Prostate gland (tissue), 2 donors: ENCODE measurements at regions not wholly inside any gene's neighbourhood (a gene's known extent, or its start where the extent isn't known, plus 50 kb on each side); places are given as distances from the start of the nearest gene placed in this dataset.

Experiments used
- DNase-seq: peaks from one replicate; pipeline ENCODE4 v3.0.0-alpha.2; 2019; ENCODE audit warnings: low spot score
- H3K27ac ChIP-seq, 2 donors: fragments of 200-600 bp; sonication (generic); 2 replicates each; pipeline ENCODE4 v1.5.1; 2017 to 2019
- H3K27me3 ChIP-seq: fragments of 200-600 bp; sonication (generic); replicated peaks from 2 replicates; pipeline ENCODE4 v1.5.1; 2019; ENCODE audit not compliant: insufficient read depth
- H3K36me3 ChIP-seq, 2 donors: fragments of 200-600 bp; sonication (generic); 1 replicate in 1 of 2; 2 replicates in 1 of 2; pipeline versions ENCODE4 v1.5.1 to v1.8.1; 2017 to 2019
- H3K4me1 ChIP-seq: fragments of 200-600 bp; sonication (generic); replicated peaks from 2 replicates; pipeline ENCODE4 v1.5.1; 2019
- H3K4me3 ChIP-seq, 2 donors: fragments of 200-600 bp; sonication (generic); 2 replicates each; pipeline ENCODE4 v1.5.1; 2017 to 2019
- H3K9me3 ChIP-seq: fragments of 200-600 bp; sonication (generic); 2 replicates; pipeline ENCODE4 v1.5.1; 2017
- POLR2A ChIP-seq: fragments of 450-650 bp; IDR thresholded peaks from one replicate; pipeline ENCODE4 v1.6.1; 2016; ENCODE audit warnings: antibody characterized with exemption, mild to moderate bottlenecking
- POLR2AphosphoS5 ChIP-seq: sonication (generic); formaldehyde crosslinking; IDR thresholded peaks from one replicate; pipeline ENCODE4 v1.6.1; 2017; ENCODE audit warnings: antibody characterized with exemption
- WGBS: methylation state at CpG from one replicate; pipeline ENCODE4 v1.1.5; 2018; 5-methylcytosine and 5-hydroxymethylcytosine counted together
- intact Hi-C: fragments of 100-400 bp; cut with DNase I; formaldehyde crosslinking; loops from one replicate; pipeline ENCODE4 v1.14.2; 2022
- TF ChIP-seq, protein P1 (sequence below), 4 experiments: fragments of 200-600 bp in 2 of 4; fragments of 450-650 bp in 2 of 4; sonication (generic) in 2 of 4; IDR thresholded peaks; 1 replicate in 3 of 4; 2 replicates in 1 of 4; pipeline ENCODE4 v1.5.1; 2016 to 2019; ENCODE audit warnings: antibody characterized with exemption in 4 of 4, mild to moderate bottlenecking in 2 of 4, moderate library complexity in 2 of 4

DNA sequence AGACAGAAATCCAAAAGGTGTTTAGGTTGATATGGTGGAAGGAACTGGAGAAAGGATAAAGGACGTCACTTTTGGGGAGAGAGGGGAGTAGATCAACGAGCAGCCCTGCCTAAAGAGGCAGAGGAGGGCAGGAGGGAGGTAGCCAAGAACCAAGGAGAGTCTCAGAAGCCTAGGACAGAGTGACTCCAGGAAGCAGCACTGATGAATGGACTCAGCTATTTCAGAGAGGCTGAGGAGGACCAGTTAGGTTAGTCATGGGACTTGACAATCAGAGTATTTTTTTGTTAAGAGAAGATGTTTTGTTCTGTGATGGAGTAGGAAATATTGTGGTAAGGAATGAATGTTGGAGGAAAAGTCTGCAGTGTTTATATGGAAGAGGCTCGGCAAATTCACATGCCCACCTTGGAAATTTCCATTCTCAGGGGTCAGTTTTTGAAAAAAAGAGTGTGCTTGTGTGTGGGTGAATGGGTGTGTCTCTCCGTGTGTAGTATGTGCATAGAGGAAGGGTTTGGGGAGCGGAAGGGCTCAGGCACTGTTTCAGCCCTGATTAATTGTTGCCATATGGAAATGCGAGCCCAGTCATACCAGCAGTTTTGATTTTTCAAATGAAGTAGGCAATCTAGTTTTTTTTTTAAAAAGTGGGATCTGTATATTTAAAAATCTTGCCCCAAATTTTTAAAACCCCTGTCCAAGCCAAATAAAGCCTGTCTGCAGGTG is 303.6 kb downstream of the SAMD5 start:
- H3K27me3 ChIP-seq: no peaks in the 10 kb centered on the region
- no peaks in the 10 kb centered on the region for H3K4me1 ChIP-seq
- no peak overlapping the region for H3K27ac ChIP-seq
- no peak overlapping the region for H3K4me3 ChIP-seq
- intact Hi-C loops: no loop called here
- 82% methylated on average over 6 of the region's 6 CpGs for WGBS
- no peaks in the 10 kb centered on the region for H3K9me3 ChIP-seq
- no peaks in the 10 kb centered on the region for H3K36me3 ChIP-seq
- no peak for TF ChIP-seq POLR2A
- TF ChIP-seq, protein P1, sequence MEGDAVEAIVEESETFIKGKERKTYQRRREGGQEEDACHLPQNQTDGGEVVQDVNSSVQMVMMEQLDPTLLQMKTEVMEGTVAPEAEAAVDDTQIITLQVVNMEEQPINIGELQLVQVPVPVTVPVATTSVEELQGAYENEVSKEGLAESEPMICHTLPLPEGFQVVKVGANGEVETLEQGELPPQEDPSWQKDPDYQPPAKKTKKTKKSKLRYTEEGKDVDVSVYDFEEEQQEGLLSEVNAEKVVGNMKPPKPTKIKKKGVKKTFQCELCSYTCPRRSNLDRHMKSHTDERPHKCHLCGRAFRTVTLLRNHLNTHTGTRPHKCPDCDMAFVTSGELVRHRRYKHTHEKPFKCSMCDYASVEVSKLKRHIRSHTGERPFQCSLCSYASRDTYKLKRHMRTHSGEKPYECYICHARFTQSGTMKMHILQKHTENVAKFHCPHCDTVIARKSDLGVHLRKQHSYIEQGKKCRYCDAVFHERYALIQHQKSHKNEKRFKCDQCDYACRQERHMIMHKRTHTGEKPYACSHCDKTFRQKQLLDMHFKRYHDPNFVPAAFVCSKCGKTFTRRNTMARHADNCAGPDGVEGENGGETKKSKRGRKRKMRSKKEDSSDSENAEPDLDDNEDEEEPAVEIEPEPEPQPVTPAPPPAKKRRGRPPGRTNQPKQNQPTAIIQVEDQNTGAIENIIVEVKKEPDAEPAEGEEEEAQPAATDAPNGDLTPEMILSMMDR (IDR thresholded peaks at IDR 0.05): no peak
- TF ChIP-seq POLR2AphosphoS5: no peak
- DNase-seq: no peak

DNA sequence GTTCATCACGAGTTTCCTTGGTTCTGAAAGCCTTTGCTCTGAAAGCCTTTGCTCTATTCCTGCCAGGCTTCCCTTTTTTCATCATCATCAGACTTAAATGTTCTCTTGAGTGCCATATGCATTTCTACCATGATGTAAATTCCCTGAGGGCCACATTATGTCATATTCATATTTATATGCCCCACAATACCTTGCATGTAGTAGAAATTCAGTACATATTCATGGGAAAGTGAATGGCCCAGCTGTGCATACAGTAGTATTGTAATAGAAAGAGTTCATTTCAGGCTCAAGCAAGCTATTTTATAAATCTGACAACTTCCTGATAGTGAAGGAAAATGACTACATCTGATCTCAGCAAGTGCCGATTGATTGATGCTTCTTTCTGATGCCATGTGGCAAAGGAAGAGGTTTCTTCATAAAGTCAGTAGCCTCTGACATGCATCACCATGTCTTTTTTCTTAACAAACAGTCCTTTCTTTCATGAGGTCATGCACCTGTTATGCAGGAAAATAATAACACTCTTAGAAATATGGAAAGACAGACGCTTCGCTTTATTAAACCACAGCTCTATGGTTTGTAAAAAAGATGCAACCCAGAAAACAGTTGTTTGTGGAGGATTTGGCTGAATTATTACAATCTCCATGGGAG is 308.7 kb downstream of the SAMD5 start:
- H3K36me3 ChIP-seq: no peaks in the 10 kb centered on the region
- no peak for DNase-seq
- H3K4me3 ChIP-seq: no peak overlapping the region
- H3K27me3 ChIP-seq: no peaks in the 10 kb centered on the region
- H3K9me3 ChIP-seq: no peaks in the 10 kb centered on the region
- TF ChIP-seq POLR2A (no peak), POLR2AphosphoS5 (no peak)
- TF ChIP-seq, protein P1 (IDR thresholded peaks at IDR 0.05): no peak
- H3K27ac ChIP-seq: no peak overlapping the region
- intact Hi-C loops: no loop called here
- 75% methylated on average over 4 of the region's 4 CpGs for WGBS
- no peaks in the 10 kb centered on the region for H3K4me1 ChIP-seq

DNA sequence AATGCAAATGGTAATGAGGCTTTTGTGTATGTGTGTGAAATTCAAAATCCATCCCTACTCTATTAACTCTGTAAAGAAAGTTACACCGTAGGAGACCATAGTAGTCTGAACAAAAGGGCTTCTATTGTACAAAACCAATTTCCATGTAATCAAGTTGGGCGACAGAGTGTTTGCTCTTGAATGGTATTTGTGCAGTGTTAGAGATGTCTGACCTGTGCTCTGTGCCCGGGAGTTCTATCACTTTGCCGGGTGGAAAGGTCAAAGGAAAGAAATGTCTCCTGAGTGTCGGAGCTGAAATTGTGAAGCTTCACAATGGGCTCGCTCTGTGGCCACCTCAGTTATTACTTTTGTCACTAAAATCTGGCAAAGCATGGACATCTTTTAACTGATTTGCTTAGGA is 312.0 kb downstream of the SAMD5 start:
- Histone ChIP-seq H3K27ac (no peak overlapping the region), H3K4me1 (no peaks in the 10 kb centered on the region), H3K27me3 (no peaks in the 10 kb centered on the region), H3K36me3 (no peaks in the 10 kb centered on the region), H3K4me3 (no peak overlapping the region), H3K9me3 (no peaks in the 10 kb centered on the region)
- TF ChIP-seq, protein P1 (IDR thresholded peaks at IDR 0.05): no peak
- TF ChIP-seq POLR2A (no peak), POLR2AphosphoS5 (no peak)
- intact Hi-C loops: no loop called here
- no peak for DNase-seq
- WGBS: 84% methylated on average over 6 of the region's 6 CpGs

DNA sequence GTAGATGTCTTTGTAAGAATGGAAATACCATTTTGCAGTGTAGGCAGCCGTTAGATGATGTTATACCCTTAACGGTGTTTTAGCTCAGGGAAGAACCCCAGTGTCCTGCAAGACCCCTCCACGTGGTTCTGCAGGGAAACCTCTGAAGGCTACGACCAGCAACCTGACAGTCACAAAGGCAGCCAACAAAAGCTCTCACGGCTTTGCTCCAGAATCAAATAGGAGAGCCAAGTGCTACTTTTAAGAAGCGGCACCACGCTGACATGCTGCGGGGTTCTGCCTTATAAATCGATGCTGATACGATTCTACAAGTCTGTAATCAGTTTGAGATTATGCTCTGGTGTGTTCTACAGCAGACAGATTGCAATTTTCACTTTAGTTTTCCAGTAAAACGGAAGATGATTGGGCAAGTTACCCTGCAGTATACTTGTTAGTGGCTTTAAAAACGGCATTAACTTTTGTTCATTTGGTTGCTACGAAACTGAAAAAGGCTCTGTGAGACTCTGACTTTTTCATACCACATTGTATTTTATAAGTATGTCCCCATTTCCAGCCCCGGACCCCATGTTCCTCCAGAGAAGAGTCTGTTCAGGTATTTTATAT is 312.9 kb downstream of the SAMD5 start:
- Histone ChIP-seq H3K27me3 (no peaks in the 10 kb centered on the region), H3K9me3 (no peaks in the 10 kb centered on the region), H3K36me3 (no peaks in the 10 kb centered on the region), H3K4me1 (no peaks in the 10 kb centered on the region), H3K4me3 (no peak overlapping the region), H3K27ac (no peak overlapping the region)
- DNase-seq: no peak
- 68% methylated on average over 14 of the region's 14 CpGs for WGBS
- no peak for TF ChIP-seq POLR2A
- TF ChIP-seq, protein P1 (IDR thresholded peaks at IDR 0.05): no peak
- TF ChIP-seq POLR2AphosphoS5: no peak
- intact Hi-C loops: no loop called here
